Tibial nerve (tissue), 4 donors: ENCODE measurements at regions not wholly inside any gene's neighbourhood (a gene's known extent, or its start where the extent isn't known, plus 50 kb on each side); places are given as distances from the start of the nearest gene placed in this dataset.

Source experiments
- DNase-seq, 2 donors: peaks; one replicate each; pipeline ENCODE4 v3.0.0-alpha.2; 2019; ENCODE audit warnings: low spot score in 2 of 2
- H3K27ac ChIP-seq, 4 donors: fragments of 200-600 bp; sonication (generic) in 3 of 4; one replicate each; pipeline ENCODE4 v1.5.1; 2017 to 2019; ENCODE audit warnings: mild to moderate bottlenecking in 1 of 4
- H3K27me3 ChIP-seq, 2 donors: fragments of 200-600 bp; sonication (generic) in 1 of 2; one replicate each; pipeline versions ENCODE4 v1.5.1 to v1.6.0; 2017 to 2019
- H3K36me3 ChIP-seq, 3 donors: fragments of 200-600 bp; sonication (generic); one replicate each; pipeline ENCODE4 v1.5.1; 2018 to 2019
- H3K4me1 ChIP-seq, 4 donors: fragments of 200-600 bp; sonication (generic) in 3 of 4; one replicate each; pipeline ENCODE4 v1.5.1; 2017 to 2019
- H3K4me3 ChIP-seq, 4 donors: fragments of 200-600 bp; sonication (generic) in 3 of 4; one replicate each; pipeline ENCODE4 v1.5.1; 2017 to 2019; ENCODE audit warnings: mild to moderate bottlenecking in 1 of 4, moderate library complexity in 1 of 4
- H3K9me3 ChIP-seq, 4 donors: fragments of 200-600 bp; sonication (generic) in 3 of 4; one replicate each; pipeline ENCODE4 v1.5.1; 2017 to 2019
- CTCF ChIP-seq, 5 experiments: fragments of 200-600 bp in 3 of 5; fragments of 450-650 bp in 2 of 5; sonication (generic) in 3 of 5; IDR thresholded peaks; one replicate each; pipeline ENCODE4 v1.5.1; 2016 to 2019; ENCODE audit warnings: antibody characterized with exemption in 5 of 5, mild to moderate bottlenecking in 3 of 5, moderate library complexity in 2 of 5
- EP300 ChIP-seq, 2 donors: sonication (generic); formaldehyde crosslinking; IDR thresholded peaks; one replicate each; pipeline ENCODE4 v1.6.1; 2017; ENCODE audit warnings: antibody characterized with exemption in 2 of 2, mild to moderate bottlenecking in 1 of 2
- POLR2A ChIP-seq, 2 donors: fragments of 450-650 bp; IDR thresholded peaks; one replicate each; pipeline ENCODE4 v1.6.1; 2017; ENCODE audit warnings: antibody characterized with exemption in 2 of 2, mild to moderate bottlenecking in 2 of 2, moderate library complexity in 2 of 2
- WGBS, 2 donors: methylation state at CpG; one replicate each; pipeline ENCODE4 v1.1.5; 2018; 5-methylcytosine and 5-hydroxymethylcytosine counted together

DNA sequence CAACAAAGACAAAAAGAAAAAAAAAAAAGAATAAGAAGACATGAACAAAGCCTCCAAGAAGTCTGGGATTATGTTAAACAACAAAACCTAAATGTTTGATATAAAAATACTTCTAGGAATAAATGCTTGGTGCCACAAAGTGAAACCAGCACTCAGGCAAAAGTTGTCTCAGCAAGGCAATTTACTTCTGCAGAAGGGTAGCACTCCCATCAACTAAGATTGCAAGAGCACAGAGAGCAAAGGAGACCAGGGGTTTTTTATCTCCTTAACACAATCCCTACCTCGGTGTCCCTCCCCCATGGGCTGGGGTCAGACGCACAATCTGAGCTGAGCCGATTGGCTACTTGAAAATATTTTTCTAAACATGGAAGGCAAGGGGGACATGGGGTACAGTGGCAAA lies 381.3 kb upstream of the SLC24A2 start:
- H3K27ac ChIP-seq, result no peak overlapping the region
- TF ChIP-seq CTCF (IDR thresholded peaks at IDR 0.05) (no peak), EP300 (IDR thresholded peaks at IDR 0.05) (no peak), POLR2A (IDR thresholded peaks at IDR 0.05) (no peak)
- no peak for DNase-seq
- 94% methylated on average over 3 of the region's 3 CpGs for WGBS, 2 donors
- no peaks in the 10 kb centered on the region for H3K27me3 ChIP-seq
- H3K4me1 ChIP-seq, result no peaks in the 10 kb centered on the region
- no peak overlapping the region for H3K4me3 ChIP-seq
- H3K9me3 ChIP-seq, result peaks cover 0 to 47% (median 5%) of the 10 kb centered on the region in 4 donors
- H3K36me3 ChIP-seq, result no peaks in the 10 kb centered on the region

GRCh38 chr9:20152151-20152725 lies 363.4 kb upstream of the SLC24A2 start:
- Histone ChIP-seq H3K36me3 (no peaks in the 10 kb centered on the region), H3K4me3 (no peak overlapping the region), H3K4me1 (no peaks in the 10 kb centered on the region), H3K27me3 (no peaks in the 10 kb centered on the region), H3K9me3 (no peaks in the 10 kb centered on the region), H3K27ac (no peak overlapping the region)
- DNase-seq, result no peak
- WGBS, 2 donors, result 51 to 62% methylated on average over 3 of the region's 3 CpGs
- no peak for TF ChIP-seq EP300 (IDR thresholded peaks at IDR 0.05)
- TF ChIP-seq CTCF (IDR thresholded peaks at IDR 0.05), result no peak
- no peak for TF ChIP-seq POLR2A (IDR thresholded peaks at IDR 0.05)

- DNase-seq, result no peak
- Histone ChIP-seq H3K4me1 (peaks cover 0 to 4% (median 0%) of the 10 kb centered on the region in 4 donors), H3K27ac (no peak overlapping the region), H3K36me3 (no peaks in the 10 kb centered on the region), H3K9me3 (no peaks in the 10 kb centered on the region), H3K27me3 (no peaks in the 10 kb centered on the region), H3K4me3 (no peak overlapping the region)
- 82 to 87% methylated on average over 2 of the region's 2 CpGs for WGBS, 2 donors
- TF ChIP-seq EP300 (IDR thresholded peaks at IDR 0.05) (no peak), CTCF (IDR thresholded peaks at IDR 0.05) (no peak), POLR2A (IDR thresholded peaks at IDR 0.05) (no peak)
Measured at GRCh38 chr9:20148416-20148815, 359.6 kb upstream of the SLC24A2 start.

GRCh38 chr9:20144197-20144596 lies 355.4 kb upstream of the SLC24A2 start:
- TF ChIP-seq CTCF (IDR thresholded peaks at IDR 0.05) (no peak), EP300 (IDR thresholded peaks at IDR 0.05) (no peak), POLR2A (IDR thresholded peaks at IDR 0.05) (no peak)
- H3K27me3 ChIP-seq, result no peaks in the 10 kb centered on the region
- no peak for DNase-seq
- no peaks in the 10 kb centered on the region for H3K36me3 ChIP-seq
- 18 to 24% methylated on average over 7 of the region's 7 CpGs for WGBS, 2 donors
- H3K27ac ChIP-seq, result no peak overlapping the region
- peaks cover 0 to 4% (median 0%) of the 10 kb centered on the region in 4 donors for H3K4me1 ChIP-seq
- H3K4me3 ChIP-seq, result no peak overlapping the region
- H3K9me3 ChIP-seq, result no peaks in the 10 kb centered on the region

- no peaks in the 10 kb centered on the region for H3K27me3 ChIP-seq
- WGBS, 2 donors, result 86% methylated on average over 9 of the region's 9 CpGs
Measured at GRCh38 chr9:20139763-20140290, 351.0 kb upstream of the SLC24A2 start.

More at GRCh38 chr9:20139763-20140290, 351.0 kb upstream of the SLC24A2 start:
- no peaks in the 10 kb centered on the region for H3K36me3 ChIP-seq
- peaks cover 0 to 4% (median 0%) of the 10 kb centered on the region in 4 donors for H3K4me1 ChIP-seq
- H3K27ac ChIP-seq, result no peak overlapping the region
- no peaks in the 10 kb centered on the region for H3K9me3 ChIP-seq
- no peak for DNase-seq
- H3K4me3 ChIP-seq, result no peak overlapping the region
- TF ChIP-seq POLR2A (IDR thresholded peaks at IDR 0.05) (no peak), CTCF (IDR thresholded peaks at IDR 0.05) (no peak), EP300 (IDR thresholded peaks at IDR 0.05) (no peak)
